ENCODE measurements at regions not wholly inside any gene's neighbourhood (a gene's known extent, or its start where the extent isn't known, plus 50 kb on each side); places are given as distances from the start of the nearest gene placed in this dataset.
A peak's percentile ranks its signal among the peaks of the same experiment; 100 is the strongest.

GRCh38 chr4:73343432-73343831, 60.7 kb upstream of the ALB start:
- FAIRE-seq (no peak), DNase-seq (ENCODE audit: low read depth in 1 of 2, low spot score in 2 of 2) (no peak)
- Histone ChIP-seq H3K27me3 (replicated peaks in 1 of 4; ENCODE audit: control insufficient read depth in 3 of 4, extremely low read depth in 1 of 4, insufficient read depth in 3 of 4, low read length in 3 of 4) (no peaks in the 10 kb centered on the region), H2BK120ac (replicated peaks; ENCODE audit: low read depth, low read length) (peak overlapping the region; percentile 92), H4K5ac (ENCODE audit: insufficient read length, low read depth, low read length) (no peak overlapping the region), H3K9me3 (ENCODE audit: insufficient read depth in 2 of 2, low read depth in 1 of 2, low read length in 1 of 2) (0 out of 4 replicates have a peak, but pooled peaks cover 0 to 3% of the 10 kb centered on the region in 2 experiments), H4K20me1 (replicated peaks in 1 of 2; ENCODE audit: control insufficient read depth in 1 of 2, insufficient read depth in 2 of 2, low read length in 2 of 2) (no peaks in the 10 kb centered on the region), H3K14ac (ENCODE audit: insufficient read length) (no peak overlapping the region), H2BK15ac (ENCODE audit: low read length) (no peak overlapping the region), H3K9ac (replicated peaks in 1 of 4; ENCODE audit: extremely low read depth in 1 of 4, low read depth in 3 of 4, low read length in 3 of 4) (no peak overlapping the region), H3K23ac (ENCODE audit: insufficient read length) (no peak overlapping the region), H3K4me3 (ENCODE audit: extremely low read depth in 1 of 4, insufficient read depth in 2 of 4, low read depth in 3 of 4, low read length in 4 of 4) (no peak overlapping the region), H2AFZ (ENCODE audit: low read length) (peak overlapping the region; percentile 16; the same call in 1 of the 2 replicates), H3K79me2 (ENCODE audit: control insufficient read depth in 1 of 2, insufficient read depth in 2 of 2, low read length in 2 of 2) (no peaks in the 10 kb centered on the region), H4K8ac (ENCODE audit: extremely low read depth, insufficient read depth, low read length) (no peak overlapping the region), H2BK12ac (ENCODE audit: low read depth, low read length) (no peak overlapping the region), H3K4me1 (replicated peaks in 1 of 4; ENCODE audit: control insufficient read depth in 3 of 4, insufficient read depth in 4 of 4, low read length in 3 of 4) (peaks cover 0 to 5% (median 1%) of the 10 kb centered on the region in 4 experiments; a peak in 4 of 7 replicates), H3K27ac (ENCODE audit: low read depth, low read length) (no peak overlapping the region), H3K79me1 (ENCODE audit: low read depth, low read length) (no peaks in the 10 kb centered on the region), H2AK5ac (ENCODE audit: low read depth, low read length) (no peak overlapping the region), H3K23me2 (ENCODE audit: low read depth, low read length) (no peaks in the 10 kb centered on the region), H3K4me2 (ENCODE audit: insufficient read depth in 1 of 2, low read depth in 2 of 2, low read length in 2 of 2) (no peak overlapping the region), H4K91ac (replicated peaks; ENCODE audit: insufficient read length, low read length) (no peak overlapping the region), H2BK20ac (ENCODE audit: low read length) (no peak overlapping the region), H3K56ac (replicated peaks; ENCODE audit: insufficient read length, low read depth, low read length) (no peak overlapping the region), H2BK5ac (ENCODE audit: low read depth, low read length) (0 out of 2 replicates have a peak overlapping the region, but pooled peaks have one; percentile 44), H3K18ac (ENCODE audit: extremely low read depth, low read length) (no peak overlapping the region), H3K36me3 (ENCODE audit: control insufficient read depth in 2 of 4, insufficient read depth in 4 of 4, low read length in 3 of 4) (no peaks in the 10 kb centered on the region), H3K4ac (replicated peaks; ENCODE audit: insufficient read length, low read depth, low read length) (no peak overlapping the region)
- CTCF ChIA-PET (ENCODE audit: partially characterized antibody): interaction anchor here (1.0 to 6.2 kb wide), 8 partner anchors 9 to 328 kb away, joined by 3 to 38 read pairs (median 3); no protein-coding TSS in a partner anchor
- 88% methylated on average over 4 of the region's 4 CpGs; no CpG with 5 or more reads in 1 of the 2 experiments for WGBS, 2 experiments (ENCODE audit: extremely low coverage in 1 of 2, insufficient coverage in 1 of 2, insufficient read length in 1 of 2, insufficient replicate concordance in 2 of 2, low coverage in 1 of 2, low lambda C conversion rate in 2 of 2, missing lambda C conversion rate in 1 of 2)
- POLR2A ChIA-PET (ENCODE audit: partially characterized antibody): no interaction called here
- TF ChIP-seq CHD1 (IDR thresholded peaks at IDR 0.05; ENCODE audit: low read depth, low read length) (no peak), GTF2F1 (IDR thresholded peaks at IDR 0.05; ENCODE audit: borderline replicate concordance, low read depth, low read length) (no peak), BCL11A (IDR thresholded peaks at IDR 0.05; ENCODE audit: low read depth in 2 of 2, low read length in 2 of 2) (no peak), CTBP2 (IDR thresholded peaks at IDR 0.05; ENCODE audit: borderline replicate concordance, insufficient read depth, insufficient read length, low read length) (no peak), POU5F1 (IDR thresholded peaks at IDR 0.05; ENCODE audit: low read depth, low read length) (no peak), NRF1 (IDR thresholded peaks at IDR 0.05; ENCODE audit: low read depth, low read length) (no peak), NANOG (IDR thresholded peaks at IDR 0.05; ENCODE audit: insufficient read depth, low read depth, low read length, poor library complexity, severe bottlenecking) (no peak), RXRA (IDR thresholded peaks at IDR 0.05; ENCODE audit: insufficient read depth, low read depth, low read length) (no peak)
